SU-DHL-6 (cell line): ENCODE measurements at regions not wholly inside any gene's neighbourhood (a gene's known extent, or its start where the extent isn't known, plus 50 kb on each side); places are given as distances from the start of the nearest gene placed in this dataset.

Source experiments
- CTCF ChIP-seq: fragments of 200-600 bp; sonication (generic); IDR thresholded peaks from one replicate; pipeline ENCODE4 v1.5.1; 2017; ENCODE audit warnings: antibody characterized with exemption, mild to moderate bottlenecking, low read length, moderate library complexity; ENCODE audit not compliant: insufficient read depth, poor library complexity, severe bottlenecking
- EZH2phosphoT487 ChIP-seq: fragments of 200-600 bp; sonication (generic), shearing (Covaris generic); conservative IDR thresholded peaks from 2 replicates; pipeline ENCODE4 v1.6.1; 2018; ENCODE audit warnings: mild to moderate bottlenecking, antibody characterized with exemption, low read length, moderate library complexity, mixed read lengths

GRCh38 chr2:14923820-14924580, 291.5 kb downstream of the LRATD1 start:
- TF ChIP-seq CTCF (no peak), EZH2phosphoT487 (no peak)
